Natural killer cell (primary cell): ENCODE measurements at regions not wholly inside any gene's neighbourhood (a gene's known extent, or its start where the extent isn't known, plus 50 kb on each side); places are given as distances from the start of the nearest gene placed in this dataset.

Experiments
- ATAC-seq, 3 donors: fragments of 150-1000 bp in 2 of 3; fragments of 200-7000 bp in 1 of 3; cut with Tn5 transposase; 1 replicate in 1 of 3; 2 replicates in 2 of 3; pipeline ENCODE4 v1.10.0; 2021; ENCODE audit warnings: mild to moderate bottlenecking in 2 of 3, moderate library complexity in 2 of 3
- DNase-seq, 2 donors: peaks; one replicate each; pipeline versions ENCODE4 v3.0.0 to v3.0.0-alpha.2; 2013 to 2021; ENCODE audit warnings: mixed read lengths in 1 of 2
- H3K27ac ChIP-seq: one replicate; pipeline ENCODE4 v1.5.1; 2013; ENCODE audit warnings: mild to moderate bottlenecking, low read length
- H3K27me3 ChIP-seq: one replicate; pipeline ENCODE4 v1.6.1; 2013; ENCODE audit warnings: low read length; ENCODE audit not compliant: control insufficient read depth, insufficient read depth
- H3K36me3 ChIP-seq: one replicate; pipeline ENCODE4 v1.6.1; 2013; ENCODE audit warnings: low read length; ENCODE audit not compliant: control insufficient read depth, insufficient read depth
- H3K4me1 ChIP-seq: one replicate; pipeline ENCODE4 v1.6.1; 2013; ENCODE audit warnings: low read length; ENCODE audit not compliant: control insufficient read depth, insufficient read depth
- H3K4me3 ChIP-seq: one replicate; pipeline ENCODE4 v1.5.1; 2013; ENCODE audit warnings: low read length
- H3K9me3 ChIP-seq: one replicate; pipeline ENCODE4 v1.6.1; 2013; ENCODE audit warnings: low read length; ENCODE audit not compliant: control insufficient read depth, insufficient read depth
- H3K27ac Mint-ChIP-seq, 2 donors: one replicate each; pipeline ENCODE4 v1.8.0; 2022; ENCODE audit warnings: mild to moderate bottlenecking in 2 of 2, mixed read lengths in 2 of 2, moderate library complexity in 1 of 2
- H3K27me3 Mint-ChIP-seq, 2 donors: one replicate each; pipeline ENCODE4 v1.8.0; 2022; ENCODE audit warnings: low read depth in 2 of 2, mixed read lengths in 2 of 2
- H3K36me3 Mint-ChIP-seq: one replicate; pipeline ENCODE4 v1.8.0; 2022; ENCODE audit warnings: mixed read lengths
- H3K4me1 Mint-ChIP-seq, 2 donors: one replicate each; pipeline ENCODE4 v1.8.0; 2022; ENCODE audit warnings: mixed read lengths in 2 of 2
- H3K4me3 Mint-ChIP-seq: one replicate; pipeline ENCODE4 v1.8.0; 2022; ENCODE audit warnings: mild to moderate bottlenecking, moderate library complexity, mixed read lengths
- H3K9me3 Mint-ChIP-seq, 2 donors: one replicate each; pipeline ENCODE4 v1.8.0; 2022; ENCODE audit warnings: mixed read lengths in 2 of 2
- CTCF ChIP-seq: fragments of 200-600 bp; IDR thresholded peaks from one replicate; pipeline ENCODE4 v1.8.0; 2022; ENCODE audit warnings: antibody characterized with exemption
- WGBS: methylation state at CpG from one replicate; pipeline ENCODE4 v1.1.7; 2013; ENCODE audit warnings: missing lambda C conversion rate; ENCODE audit not compliant: insufficient coverage; 5-methylcytosine and 5-hydroxymethylcytosine counted together
- intact Hi-C: fragments of 100-400 bp; cut with micrococcal nuclease; formaldehyde crosslinking; loops from one replicate; pipeline ENCODE4 v1.14.2; 2022

GRCh38 chr3:162558016-162558415 is 1061.4 kb downstream of the OTOL1 start:
- no peak overlapping the region for H3K4me3 Mint-ChIP-seq
- H3K9me3 Mint-ChIP-seq: peaks cover 3 to 16% of the 10 kb centered on the region in 2 donors
- H3K27me3 Mint-ChIP-seq: no peaks in the 10 kb centered on the region
- WGBS: 100% methylated on average over 2 of the region's 3 CpGs
- DNase-seq (no peak), ATAC-seq (no peak)
- no peaks in the 10 kb centered on the region for H3K36me3 ChIP-seq
- H3K27ac ChIP-seq: no peak overlapping the region
- H3K27me3 ChIP-seq: no peaks in the 10 kb centered on the region
- H3K4me1 Mint-ChIP-seq: no peaks in the 10 kb centered on the region
- H3K27ac Mint-ChIP-seq: no peak overlapping the region
- H3K9me3 ChIP-seq: peaks cover 5% of the 10 kb centered on the region
- no peak overlapping the region for H3K4me3 ChIP-seq
- TF ChIP-seq CTCF: no peak
- H3K36me3 Mint-ChIP-seq: no peaks in the 10 kb centered on the region
- no peaks in the 10 kb centered on the region for H3K4me1 ChIP-seq
- intact Hi-C loops: no loop called here

- no peak for DNase-seq
- intact Hi-C loops: no loop called here
- no peak overlapping the region for H3K4me3 Mint-ChIP-seq
- no peak for TF ChIP-seq CTCF
- H3K9me3 ChIP-seq: peaks cover 2% of the 10 kb centered on the region
- no peaks in the 10 kb centered on the region for H3K36me3 Mint-ChIP-seq
- H3K9me3 Mint-ChIP-seq: peaks cover 7 to 8% of the 10 kb centered on the region in 2 donors
- no peak for ATAC-seq
- no peak overlapping the region for H3K4me3 ChIP-seq
- H3K27ac Mint-ChIP-seq: no peak overlapping the region
- no peaks in the 10 kb centered on the region for H3K36me3 ChIP-seq
- H3K4me1 Mint-ChIP-seq: no peaks in the 10 kb centered on the region
- no peaks in the 10 kb centered on the region for H3K27me3 ChIP-seq
- no peaks in the 10 kb centered on the region for H3K4me1 ChIP-seq
- H3K27me3 Mint-ChIP-seq: no peaks in the 10 kb centered on the region
- no CpG with 5 or more reads among the region's 2 CpGs for WGBS
- H3K27ac ChIP-seq: no peak overlapping the region
These were observed 1072.1 kb downstream of the OTOL1 start for GRCh38 chr3:162568706-162569105.

- Mint-ChIP-seq H3K27me3 (no peaks in the 10 kb centered on the region), H3K4me3 (no peak overlapping the region), H3K4me1 (no peaks in the 10 kb centered on the region), H3K9me3 (peaks cover 7 to 8% of the 10 kb centered on the region in 2 donors), H3K36me3 (no peaks in the 10 kb centered on the region), H3K27ac (no peak overlapping the region)
- H3K27ac ChIP-seq: no peak overlapping the region
- intact Hi-C loops: no loop called here
- DNase-seq: no peak
- ATAC-seq: no peak
- no peaks in the 10 kb centered on the region for H3K36me3 ChIP-seq
- TF ChIP-seq CTCF: no peak
- no peak overlapping the region for H3K4me3 ChIP-seq
- WGBS: 34% methylated on average over 3 of the region's 3 CpGs
- H3K4me1 ChIP-seq: no peaks in the 10 kb centered on the region
- no peaks in the 10 kb centered on the region for H3K27me3 ChIP-seq
- H3K9me3 ChIP-seq: peaks cover 2% of the 10 kb centered on the region
These were observed 1072.7 kb downstream of the OTOL1 start for GRCh38 chr3:162569314-162569713.

GRCh38 chr3:162584986-162585385 is 1088.4 kb downstream of the OTOL1 start:
- no peaks in the 10 kb centered on the region for H3K36me3 Mint-ChIP-seq
- no peaks in the 10 kb centered on the region for H3K27me3 Mint-ChIP-seq
- H3K4me3 Mint-ChIP-seq: no peak overlapping the region
- Histone ChIP-seq H3K27ac (no peak overlapping the region), H3K27me3 (no peaks in the 10 kb centered on the region), H3K4me1 (no peaks in the 10 kb centered on the region), H3K4me3 (no peak overlapping the region), H3K9me3 (peaks cover 4% of the 10 kb centered on the region), H3K36me3 (no peaks in the 10 kb centered on the region)
- no peak overlapping the region for H3K27ac Mint-ChIP-seq
- no peak for DNase-seq
- peaks cover 6 to 16% of the 10 kb centered on the region in 2 donors for H3K9me3 Mint-ChIP-seq
- no peak for TF ChIP-seq CTCF
- ATAC-seq: no peak
- H3K4me1 Mint-ChIP-seq: no peaks in the 10 kb centered on the region
- intact Hi-C loops: no loop called here
